Right atrium auricular region (tissue), 2 donors: ENCODE measurements at regions not wholly inside any gene's neighbourhood (a gene's known extent, or its start where the extent isn't known, plus 50 kb on each side); places are given as distances from the start of the nearest gene placed in this dataset.

Source experiments
- DNase-seq: peaks from one replicate; pipeline ENCODE4 v3.0.0-alpha.2; 2019; ENCODE audit warnings: low spot score
- H3K27ac ChIP-seq, 2 donors: fragments of 200-600 bp; sonication (generic); 1 replicate in 1 of 2; 2 replicates in 1 of 2; pipeline ENCODE4 v1.5.1; 2016 to 2019
- H3K27me3 ChIP-seq, 2 donors: fragments of 200-600 bp; sonication (generic); one replicate each; pipeline versions ENCODE4 v1.5.1 to v1.6.0; 2017 to 2019
- H3K36me3 ChIP-seq: fragments of 200-600 bp; sonication (generic); one replicate; pipeline ENCODE4 v1.5.1; 2016
- H3K4me1 ChIP-seq, 2 donors: fragments of 200-600 bp; sonication (generic); one replicate each; pipeline versions ENCODE4 v1.5.1 to v1.6.0; 2017 to 2019
- H3K4me3 ChIP-seq, 2 donors: fragments of 200-600 bp; sonication (generic); 1 replicate in 1 of 2; 2 replicates in 1 of 2; pipeline ENCODE4 v1.5.1; 2017 to 2019; ENCODE audit warnings: mild to moderate bottlenecking in 1 of 2, moderate library complexity in 1 of 2
- H3K9me3 ChIP-seq, 2 donors: fragments of 200-600 bp; sonication (generic); one replicate each; pipeline ENCODE4 v1.5.1; 2019
- CTCF ChIP-seq, 2 donors: fragments of 200-600 bp; sonication (generic); IDR thresholded peaks; one replicate each; pipeline ENCODE4 v1.5.1; 2019; ENCODE audit warnings: antibody characterized with exemption in 2 of 2

- Histone ChIP-seq H3K27me3 (no peaks in the 10 kb centered on the region), H3K4me1 (no peaks in the 10 kb centered on the region), H3K36me3 (no peaks in the 10 kb centered on the region), H3K4me3 (no peak overlapping the region), H3K9me3 (no peaks in the 10 kb centered on the region), H3K27ac (no peak overlapping the region)
- DNase-seq = no peak
- no peak for TF ChIP-seq CTCF (IDR thresholded peaks at IDR 0.05)
Observed at GRCh38 chr6:147060636-147061035, 143.6 kb upstream of the STXBP5 start.

- DNase-seq = no peak
- Histone ChIP-seq H3K4me1 (no peaks in the 10 kb centered on the region), H3K27ac (no peak overlapping the region), H3K9me3 (no peaks in the 10 kb centered on the region), H3K36me3 (no peaks in the 10 kb centered on the region), H3K4me3 (no peak overlapping the region), H3K27me3 (no peaks in the 10 kb centered on the region)
- no peak for TF ChIP-seq CTCF (IDR thresholded peaks at IDR 0.05)
Observed at GRCh38 chr6:147061252-147061651, 143.0 kb upstream of the STXBP5 start.

- H3K9me3 ChIP-seq = no peaks in the 10 kb centered on the region
- no peak for TF ChIP-seq CTCF (IDR thresholded peaks at IDR 0.05)
- no peaks in the 10 kb centered on the region for H3K27me3 ChIP-seq
- H3K36me3 ChIP-seq = no peaks in the 10 kb centered on the region
- H3K4me3 ChIP-seq = no peak overlapping the region
- H3K4me1 ChIP-seq = no peaks in the 10 kb centered on the region
- H3K27ac ChIP-seq = no peak overlapping the region
- DNase-seq = no peak
Observed at GRCh38 chr6:147063469-147064031, 140.7 kb upstream of the STXBP5 start.

GRCh38 chr6:147065786-147066185 lies 138.4 kb upstream of the STXBP5 start:
- Histone ChIP-seq H3K36me3 (no peaks in the 10 kb centered on the region), H3K9me3 (peaks cover 0 to 7% of the 10 kb centered on the region in 2 donors), H3K4me1 (no peaks in the 10 kb centered on the region), H3K4me3 (no peak overlapping the region), H3K27me3 (no peaks in the 10 kb centered on the region), H3K27ac (no peak overlapping the region)
- no peak for DNase-seq
- no peak for TF ChIP-seq CTCF (IDR thresholded peaks at IDR 0.05)

- Histone ChIP-seq H3K36me3 (no peaks in the 10 kb centered on the region), H3K9me3 (peaks cover 0 to 7% of the 10 kb centered on the region in 2 donors), H3K4me1 (no peaks in the 10 kb centered on the region), H3K4me3 (no peak overlapping the region), H3K27me3 (no peaks in the 10 kb centered on the region), H3K27ac (no peak overlapping the region)
- no peak for TF ChIP-seq CTCF (IDR thresholded peaks at IDR 0.05)
- DNase-seq = no peak
Observed at GRCh38 chr6:147067184-147067583, 137.0 kb upstream of the STXBP5 start.

- Histone ChIP-seq H3K4me1 (no peaks in the 10 kb centered on the region), H3K9me3 (peaks cover 0 to 7% of the 10 kb centered on the region in 2 donors), H3K36me3 (no peaks in the 10 kb centered on the region), H3K27me3 (no peaks in the 10 kb centered on the region), H3K4me3 (no peak overlapping the region), H3K27ac (no peak overlapping the region)
- no peak for DNase-seq
- TF ChIP-seq CTCF (IDR thresholded peaks at IDR 0.05) = no peak
Observed at GRCh38 chr6:147071776-147072175, 132.4 kb upstream of the STXBP5 start.
